Subcutaneous abdominal adipose tissue (tissue), 5 donors: ENCODE measurements at regions not wholly inside any gene's neighbourhood (a gene's known extent, or its start where the extent isn't known, plus 50 kb on each side); places are given as distances from the start of the nearest gene placed in this dataset.

Experiments
- H3K27ac ChIP-seq: one replicate; pipeline ENCODE4 v1.7.0; 2013; ENCODE audit warnings: low read depth, mild to moderate bottlenecking, inconsistent platforms, low read length, moderate library complexity
- H3K27me3 ChIP-seq, 5 donors: one replicate each; pipeline ENCODE4 v1.7.0; 2013; ENCODE audit warnings: low read length in 5 of 5, inconsistent platforms in 1 of 5; ENCODE audit not compliant: control insufficient read depth in 5 of 5, insufficient read depth in 4 of 5
- H3K36me3 ChIP-seq, 5 donors: one replicate each; pipeline ENCODE4 v1.7.0; 2013; ENCODE audit warnings: low read length in 5 of 5; ENCODE audit not compliant: control insufficient read depth in 5 of 5, insufficient read depth in 5 of 5
- H3K4me1 ChIP-seq, 5 donors: one replicate each; pipeline ENCODE4 v1.7.0; 2013; ENCODE audit warnings: low read length in 5 of 5, mild to moderate bottlenecking in 3 of 5, moderate library complexity in 1 of 5; ENCODE audit not compliant: control insufficient read depth in 5 of 5, insufficient read depth in 5 of 5
- H3K4me3 ChIP-seq, 5 donors: one replicate each; pipeline ENCODE4 v1.7.0; 2013; ENCODE audit warnings: low read length in 5 of 5, low read depth in 1 of 5
- H3K9ac ChIP-seq, 5 donors: one replicate each; pipeline ENCODE4 v1.7.0; 2013; ENCODE audit warnings: low read length in 5 of 5, mild to moderate bottlenecking in 4 of 5, moderate library complexity in 3 of 5
- H3K9me3 ChIP-seq, 5 donors: one replicate each; pipeline ENCODE4 v1.7.0; 2013; ENCODE audit warnings: low read length in 5 of 5; ENCODE audit not compliant: control insufficient read depth in 5 of 5
- donor health status: healthy.
- donor health status: healthy.
- donor health status: healthy.
- donor health status: healthy.
- donor health status: healthy.

DNA sequence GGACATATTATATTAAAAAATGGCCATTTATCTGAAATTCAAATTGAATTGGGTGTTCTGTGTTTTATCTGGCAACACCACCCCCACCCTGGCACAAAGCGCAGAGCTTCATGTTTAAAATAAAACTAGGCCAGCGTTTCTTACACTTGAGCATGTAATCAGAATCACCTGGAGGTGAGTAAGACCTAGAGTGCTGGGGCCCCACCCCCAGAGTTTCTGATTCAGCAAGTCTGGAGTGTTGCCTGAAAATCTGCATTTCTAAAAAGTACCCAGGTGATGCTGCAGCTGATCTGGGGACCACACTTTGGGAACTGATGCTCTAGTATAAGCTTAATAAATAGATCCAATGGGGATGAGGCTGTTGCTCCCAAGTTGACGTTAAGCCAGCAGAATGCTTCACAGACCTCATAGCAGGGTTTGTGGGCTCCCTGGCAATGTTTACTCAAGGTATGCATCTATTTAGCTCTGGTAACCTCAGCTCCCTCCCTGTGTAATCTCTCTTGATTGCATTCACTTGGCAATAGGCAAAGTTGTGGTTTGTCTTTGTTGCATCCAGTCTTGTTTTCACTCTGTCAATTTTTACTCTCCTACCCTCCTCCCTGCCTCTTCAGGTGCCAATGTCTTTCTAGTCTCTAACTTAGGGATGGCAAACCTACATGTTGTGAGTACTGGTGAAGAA, 99.8 kb upstream of the TEX13D start:
- Histone ChIP-seq H3K27me3 (peaks cover 0 to 5% (median 0%) of the 10 kb centered on the region in 5 donors), H3K9ac (no peak overlapping the region), H3K9me3 (no peaks in the 10 kb centered on the region), H3K36me3 (no peaks in the 10 kb centered on the region), H3K4me3 (no peak overlapping the region), H3K27ac (no peak overlapping the region), H3K4me1 (no peaks in the 10 kb centered on the region)

DNA sequence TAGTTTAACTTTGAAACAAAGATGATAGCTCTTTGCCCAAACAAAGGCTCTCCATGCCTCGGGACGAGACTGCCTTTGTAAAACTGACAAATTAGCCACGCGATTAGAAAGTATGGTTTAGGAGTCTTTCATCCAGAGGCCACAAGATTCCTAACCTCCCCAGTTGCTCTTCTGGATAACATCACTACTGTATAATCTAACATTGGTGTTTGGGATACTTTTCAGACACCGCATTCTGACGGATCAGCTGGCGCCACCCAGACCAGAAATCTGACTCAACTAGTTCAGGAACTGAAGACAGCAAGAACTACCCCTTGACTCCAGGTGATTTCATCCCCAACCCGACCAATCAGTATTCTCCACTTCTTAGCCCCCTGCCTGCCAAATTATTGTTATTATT, 98.1 kb upstream of the TEX13D start:
- no peak overlapping the region for H3K9ac ChIP-seq
- no peak overlapping the region for H3K4me3 ChIP-seq
- H3K9me3 ChIP-seq, result no peaks in the 10 kb centered on the region
- H3K27me3 ChIP-seq, result peaks cover 0 to 7% (median under 1%) of the 10 kb centered on the region in 5 donors
- H3K4me1 ChIP-seq, result no peaks in the 10 kb centered on the region
- H3K36me3 ChIP-seq, result no peaks in the 10 kb centered on the region
- H3K27ac ChIP-seq, result no peak overlapping the region

GRCh38 chrX:124238268-124238667, 94.2 kb upstream of the TEX13D start:
- H3K9ac ChIP-seq, result no peak overlapping the region
- H3K4me3 ChIP-seq, result no peak overlapping the region
- no peaks in the 10 kb centered on the region for H3K36me3 ChIP-seq
- no peaks in the 10 kb centered on the region for H3K9me3 ChIP-seq
- H3K4me1 ChIP-seq, result no peaks in the 10 kb centered on the region
- H3K27ac ChIP-seq, result no peak overlapping the region
- peaks cover 0 to 3% (median 0%) of the 10 kb centered on the region in 5 donors for H3K27me3 ChIP-seq

DNA sequence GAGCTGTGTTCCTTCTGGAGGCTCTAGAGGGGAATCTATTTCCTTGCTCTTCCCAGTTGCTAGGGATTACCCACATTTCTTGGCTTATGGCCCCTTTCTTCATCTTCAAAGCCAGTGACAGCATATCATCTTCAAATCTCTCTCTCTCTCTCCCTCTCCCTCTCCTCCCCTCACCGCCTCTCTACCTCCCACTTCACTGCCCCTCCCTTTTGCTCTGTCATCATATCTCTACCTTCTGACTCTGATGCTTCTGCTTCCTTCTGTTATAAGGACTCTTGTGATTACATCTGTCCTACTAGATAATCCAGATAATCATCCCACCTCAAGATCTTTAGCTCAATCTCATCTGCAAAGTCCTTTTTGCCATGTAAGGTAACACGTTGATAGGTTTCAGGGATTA, 93.1 kb upstream of the TEX13D start:
- Histone ChIP-seq H3K9ac (no peak overlapping the region), H3K4me3 (no peak overlapping the region), H3K36me3 (no peaks in the 10 kb centered on the region), H3K9me3 (no peaks in the 10 kb centered on the region), H3K27ac (no peak overlapping the region), H3K4me1 (no peaks in the 10 kb centered on the region), H3K27me3 (peaks cover 0 to 3% (median 0%) of the 10 kb centered on the region in 5 donors)

- Histone ChIP-seq H3K9ac (no peak overlapping the region), H3K4me1 (no peaks in the 10 kb centered on the region), H3K27me3 (peaks cover 0 to 3% (median 0%) of the 10 kb centered on the region in 5 donors), H3K27ac (no peak overlapping the region), H3K36me3 (no peaks in the 10 kb centered on the region), H3K9me3 (no peaks in the 10 kb centered on the region), H3K4me3 (no peak overlapping the region)
Measured at GRCh38 chrX:124239911-124240310, 92.5 kb upstream of the TEX13D start.

DNA sequence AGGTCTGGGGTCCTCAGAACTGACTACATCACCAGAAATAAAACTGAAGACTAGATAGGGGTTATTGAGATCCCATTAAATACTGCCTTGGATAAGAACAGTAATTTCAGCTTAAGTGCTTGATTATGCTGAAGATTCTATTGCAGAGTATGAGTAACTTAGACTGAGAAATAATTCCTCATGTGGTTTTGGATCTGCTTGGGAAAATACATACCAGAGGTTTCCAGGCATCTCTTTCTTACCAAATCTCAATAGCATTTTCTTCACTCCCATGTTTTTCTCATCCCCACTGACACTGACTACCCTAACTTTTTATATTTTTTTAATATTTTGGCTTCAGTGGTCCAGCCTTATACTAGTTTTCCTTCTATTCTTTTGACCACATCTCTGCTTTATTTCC, 92.0 kb upstream of the TEX13D start:
- H3K27me3 ChIP-seq, result peaks cover 0 to 3% (median 0%) of the 10 kb centered on the region in 5 donors
- H3K4me3 ChIP-seq, result no peak overlapping the region
- H3K36me3 ChIP-seq, result no peaks in the 10 kb centered on the region
- no peak overlapping the region for H3K27ac ChIP-seq
- no peak overlapping the region for H3K9ac ChIP-seq
- no peaks in the 10 kb centered on the region for H3K9me3 ChIP-seq
- no peaks in the 10 kb centered on the region for H3K4me1 ChIP-seq

DNA sequence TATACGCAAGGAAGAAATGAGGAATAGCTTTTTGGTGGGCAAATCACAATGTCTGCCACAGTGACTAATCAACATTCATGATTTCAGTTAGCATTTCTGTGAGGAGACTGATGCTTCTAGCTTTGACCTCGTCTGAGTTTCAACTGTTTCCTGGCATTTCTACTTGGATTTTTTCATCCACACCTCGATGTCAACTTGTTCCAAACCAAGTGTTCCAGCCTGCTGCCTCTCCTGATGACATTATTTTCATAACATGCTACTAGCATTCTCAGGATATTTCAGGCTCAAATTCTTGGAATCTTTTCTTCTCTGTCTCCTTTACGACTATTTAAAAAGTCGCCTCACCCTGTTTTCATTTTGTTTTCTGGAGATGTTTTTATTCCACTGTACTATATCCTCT, 90.3 kb upstream of the TEX13D start:
- Histone ChIP-seq H3K9ac (no peak overlapping the region), H3K27ac (no peak overlapping the region), H3K9me3 (no peaks in the 10 kb centered on the region), H3K27me3 (peaks cover 0 to 3% (median 0%) of the 10 kb centered on the region in 5 donors), H3K4me1 (no peaks in the 10 kb centered on the region), H3K36me3 (no peaks in the 10 kb centered on the region), H3K4me3 (no peak overlapping the region)

GRCh38 chrX:124249345-124249744, 83.1 kb upstream of the TEX13D start:
- Histone ChIP-seq H3K36me3 (no peaks in the 10 kb centered on the region), H3K9ac (no peak overlapping the region), H3K4me3 (no peak overlapping the region), H3K4me1 (no peaks in the 10 kb centered on the region), H3K27me3 (peaks cover 0 to 2% (median 0%) of the 10 kb centered on the region in 5 donors), H3K9me3 (peaks cover 0 to 5% (median 3%) of the 10 kb centered on the region in 5 donors), H3K27ac (no peak overlapping the region)

GRCh38 chrX:124250835-124251437, 81.5 kb upstream of the TEX13D start:
- no peak overlapping the region for H3K9ac ChIP-seq
- H3K4me1 ChIP-seq, result peaks cover 0 to 2% (median 0%) of the 10 kb centered on the region in 5 donors
- peaks cover 0 to 5% (median 3%) of the 10 kb centered on the region in 5 donors for H3K9me3 ChIP-seq
- peaks cover 0 to 2% (median 0%) of the 10 kb centered on the region in 5 donors for H3K27me3 ChIP-seq
- no peak overlapping the region for H3K27ac ChIP-seq
- no peak overlapping the region for H3K4me3 ChIP-seq
- H3K36me3 ChIP-seq, result no peaks in the 10 kb centered on the region

DNA sequence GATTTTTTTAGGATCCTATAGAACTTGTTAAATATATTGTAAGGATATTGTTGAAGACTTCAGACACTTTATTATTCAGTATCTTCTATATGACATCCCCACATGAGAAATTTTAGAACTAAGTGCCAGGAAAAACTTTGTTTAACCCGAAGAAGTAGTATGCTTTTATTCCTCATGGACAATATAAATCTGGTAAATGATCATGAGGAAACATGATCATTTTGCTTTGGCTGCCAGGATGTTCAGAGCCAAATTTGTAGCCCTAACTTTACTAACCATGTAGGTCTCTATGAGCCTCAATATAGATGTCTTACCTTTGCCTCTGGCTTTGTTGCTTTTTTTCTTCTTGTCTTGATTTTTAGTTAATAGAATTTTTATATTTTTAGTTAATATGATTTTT, 77.8 kb upstream of the TEX13D start:
- Histone ChIP-seq H3K9ac (no peak overlapping the region), H3K27ac (no peak overlapping the region), H3K36me3 (no peaks in the 10 kb centered on the region), H3K4me3 (no peak overlapping the region), H3K27me3 (peaks cover 0 to 2% (median 0%) of the 10 kb centered on the region in 5 donors), H3K4me1 (peaks cover 0 to 29% (median 12%) of the 10 kb centered on the region in 5 donors), H3K9me3 (no peaks in the 10 kb centered on the region)
